ENCODE measurements at regions not wholly inside any gene's neighbourhood (a gene's known extent, or its start where the extent isn't known, plus 50 kb on each side); places are given as distances from the start of the nearest gene placed in this dataset.

DNA sequence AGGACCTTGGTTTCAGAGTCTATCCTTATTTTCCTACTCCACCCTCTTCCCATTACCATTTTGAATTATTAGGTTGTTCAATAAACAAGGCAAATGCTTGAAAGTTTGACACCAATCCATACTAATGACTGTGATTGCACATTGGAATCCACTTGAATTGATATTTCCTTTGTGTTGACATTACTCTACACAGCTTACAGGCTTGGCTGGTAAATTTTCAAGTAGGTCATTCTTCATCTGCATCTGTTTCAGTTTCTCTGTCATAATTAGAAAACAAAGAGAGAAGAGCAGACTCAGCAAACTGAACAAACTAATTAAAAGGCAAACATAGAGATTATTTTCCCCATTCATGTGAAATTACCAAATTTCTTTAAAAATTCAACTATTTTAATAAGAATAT lies 732.9 kb upstream of the BCHE start:
- ATAC-seq (no peak), DNase-seq (no peak)
- no peaks in the 10 kb centered on the region for H3K4me1 ChIP-seq
- no peaks in the 10 kb centered on the region for H3K27me3 ChIP-seq
- no peak overlapping the region for H3K27ac ChIP-seq
- intact Hi-C loops (cut with DNase I; ENCODE audit: low total_unique reads) (no loop called here), in situ Hi-C loops (cut with MboI; ENCODE audit: low sequenced_read_pairs in 4 of 4) (no loop called here)
- TF ChIP-seq, protein P1, sequence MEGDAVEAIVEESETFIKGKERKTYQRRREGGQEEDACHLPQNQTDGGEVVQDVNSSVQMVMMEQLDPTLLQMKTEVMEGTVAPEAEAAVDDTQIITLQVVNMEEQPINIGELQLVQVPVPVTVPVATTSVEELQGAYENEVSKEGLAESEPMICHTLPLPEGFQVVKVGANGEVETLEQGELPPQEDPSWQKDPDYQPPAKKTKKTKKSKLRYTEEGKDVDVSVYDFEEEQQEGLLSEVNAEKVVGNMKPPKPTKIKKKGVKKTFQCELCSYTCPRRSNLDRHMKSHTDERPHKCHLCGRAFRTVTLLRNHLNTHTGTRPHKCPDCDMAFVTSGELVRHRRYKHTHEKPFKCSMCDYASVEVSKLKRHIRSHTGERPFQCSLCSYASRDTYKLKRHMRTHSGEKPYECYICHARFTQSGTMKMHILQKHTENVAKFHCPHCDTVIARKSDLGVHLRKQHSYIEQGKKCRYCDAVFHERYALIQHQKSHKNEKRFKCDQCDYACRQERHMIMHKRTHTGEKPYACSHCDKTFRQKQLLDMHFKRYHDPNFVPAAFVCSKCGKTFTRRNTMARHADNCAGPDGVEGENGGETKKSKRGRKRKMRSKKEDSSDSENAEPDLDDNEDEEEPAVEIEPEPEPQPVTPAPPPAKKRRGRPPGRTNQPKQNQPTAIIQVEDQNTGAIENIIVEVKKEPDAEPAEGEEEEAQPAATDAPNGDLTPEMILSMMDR (IDR thresholded peaks at IDR 0.05 in 4 of 5, conservative IDR thresholded peaks at IDR 0.05 in 1 of 5), result no peak
- TF ChIP-seq POLR2A (IDR thresholded peaks at IDR 0.05), result no peak
- no peaks in the 10 kb centered on the region for H3K36me3 ChIP-seq
- no peak overlapping the region for H3K4me3 ChIP-seq
- no peaks in the 10 kb centered on the region for H3K9me3 ChIP-seq

DNA sequence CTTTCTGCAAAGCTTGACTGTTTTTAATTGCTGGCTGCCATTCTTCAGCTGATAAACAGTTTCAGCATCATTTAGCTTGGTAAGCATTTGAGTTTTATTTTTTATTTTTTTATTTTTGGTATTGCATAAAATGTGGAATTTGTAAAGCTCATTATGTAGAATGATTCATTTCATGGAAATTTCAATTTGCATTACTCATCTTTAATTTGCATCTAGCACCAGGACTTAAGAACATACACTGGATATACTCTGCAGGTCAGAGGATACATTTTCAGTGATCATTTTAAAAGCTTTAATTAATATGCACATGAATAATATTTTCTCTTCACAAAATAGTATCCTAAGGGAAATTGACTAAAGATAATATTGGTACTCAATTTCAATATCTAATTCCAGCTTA lies 732.4 kb upstream of the BCHE start:
- no peak overlapping the region for H3K27ac ChIP-seq
- TF ChIP-seq, protein P1 (IDR thresholded peaks at IDR 0.05 in 4 of 5, conservative IDR thresholded peaks at IDR 0.05 in 1 of 5), result no peak
- no peak for TF ChIP-seq POLR2A (IDR thresholded peaks at IDR 0.05)
- no peak overlapping the region for H3K4me3 ChIP-seq
- no peaks in the 10 kb centered on the region for H3K27me3 ChIP-seq
- ATAC-seq (no peak), DNase-seq (no peak)
- no peaks in the 10 kb centered on the region for H3K9me3 ChIP-seq
- intact Hi-C loops (cut with DNase I; ENCODE audit: low total_unique reads) (no loop called here), in situ Hi-C loops (cut with MboI; ENCODE audit: low sequenced_read_pairs in 4 of 4) (no loop called here)
- no peaks in the 10 kb centered on the region for H3K4me1 ChIP-seq
- no peaks in the 10 kb centered on the region for H3K36me3 ChIP-seq

DNA sequence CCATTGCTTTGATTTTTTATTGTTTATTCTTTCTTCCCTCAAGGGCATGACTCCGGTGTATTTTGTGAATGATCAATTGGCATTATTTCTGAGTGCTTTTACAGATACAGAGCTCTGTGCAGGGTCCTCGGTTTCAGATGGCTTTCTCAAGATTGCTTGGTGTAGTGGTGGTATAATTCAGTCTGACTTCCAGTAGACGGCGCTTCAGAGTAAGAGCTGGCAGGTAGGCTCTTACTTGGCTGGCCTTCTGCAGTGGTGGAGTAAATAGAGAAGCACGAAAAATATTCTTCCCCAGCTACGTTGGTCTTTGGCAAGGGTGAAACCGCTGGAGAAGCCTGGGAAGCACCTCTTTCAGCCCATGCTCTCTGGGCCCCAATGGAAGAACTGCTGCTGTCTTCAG lies 723.0 kb upstream of the BCHE start:
- ATAC-seq, result no peak
- Histone ChIP-seq H3K4me1 (no peaks in the 10 kb centered on the region), H3K36me3 (no peaks in the 10 kb centered on the region), H3K9me3 (no peaks in the 10 kb centered on the region), H3K4me3 (no peak overlapping the region), H3K27me3 (no peaks in the 10 kb centered on the region), H3K27ac (no peak overlapping the region)
- in situ Hi-C loops (cut with MboI; ENCODE audit: low sequenced_read_pairs in 4 of 4), result no loop called here
- DNase-seq, result no peak
- TF ChIP-seq, protein P1 (IDR thresholded peaks at IDR 0.05 in 4 of 5, conservative IDR thresholded peaks at IDR 0.05 in 1 of 5), result no peak
- TF ChIP-seq POLR2A (IDR thresholded peaks at IDR 0.05), result no peak
- intact Hi-C loops (cut with DNase I; ENCODE audit: low total_unique reads), result no loop called here

DNA sequence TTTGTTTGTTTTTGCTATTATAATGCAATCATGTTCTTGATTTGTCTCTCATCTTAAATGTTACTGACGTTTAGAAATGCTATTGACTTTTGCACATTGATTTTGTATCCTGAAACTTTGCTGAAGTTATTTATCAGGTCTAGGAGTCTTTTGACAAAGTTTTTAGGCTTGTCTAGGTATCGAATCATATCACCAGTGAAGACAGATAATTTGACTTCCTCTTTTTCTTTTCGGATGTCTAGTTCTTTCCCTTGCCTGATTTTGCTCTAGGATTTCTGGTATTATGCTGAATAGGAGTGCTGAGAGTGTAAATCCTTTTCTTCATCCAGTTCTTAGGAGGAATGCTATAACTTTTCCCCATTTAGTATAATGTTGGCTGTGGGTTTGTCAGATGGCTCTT lies 719.7 kb upstream of the BCHE start:
- in situ Hi-C loops (cut with MboI; ENCODE audit: low sequenced_read_pairs in 4 of 4), result no loop called here
- no peak for TF ChIP-seq POLR2A (IDR thresholded peaks at IDR 0.05)
- TF ChIP-seq, protein P1 (IDR thresholded peaks at IDR 0.05 in 4 of 5, conservative IDR thresholded peaks at IDR 0.05 in 1 of 5), result no peak
- Histone ChIP-seq H3K27me3 (no peaks in the 10 kb centered on the region), H3K4me3 (no peak overlapping the region), H3K36me3 (no peaks in the 10 kb centered on the region), H3K27ac (no peak overlapping the region), H3K9me3 (no peaks in the 10 kb centered on the region), H3K4me1 (no peaks in the 10 kb centered on the region)
- ATAC-seq, result no peak
- intact Hi-C loops (cut with DNase I; ENCODE audit: low total_unique reads), result no loop called here
- no peak for DNase-seq

DNA sequence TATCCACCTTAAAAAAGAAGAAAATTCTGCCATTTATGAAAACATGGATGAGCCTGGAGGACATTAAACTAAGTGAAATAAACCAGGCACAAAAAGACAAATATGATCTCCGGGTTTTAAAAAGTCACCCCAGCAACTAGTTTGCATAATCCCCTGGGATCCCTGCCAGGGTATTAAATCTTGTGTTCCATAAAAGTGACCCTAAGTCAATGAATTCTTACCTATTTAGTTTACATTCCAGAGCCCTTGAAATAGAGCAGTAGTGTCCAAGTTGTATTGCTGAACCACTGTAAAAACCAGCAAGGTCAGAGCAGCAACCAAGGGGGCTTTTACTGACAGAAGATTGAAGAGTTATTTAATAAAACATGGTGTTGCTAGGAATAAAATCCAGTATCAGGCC lies 716.8 kb upstream of the BCHE start:
- H3K4me1 ChIP-seq, result no peaks in the 10 kb centered on the region
- no peak overlapping the region for H3K4me3 ChIP-seq
- TF ChIP-seq, protein P1 (IDR thresholded peaks at IDR 0.05 in 4 of 5, conservative IDR thresholded peaks at IDR 0.05 in 1 of 5), result no peak
- TF ChIP-seq POLR2A (IDR thresholded peaks at IDR 0.05), result no peak
- no peak for DNase-seq
- intact Hi-C loops (cut with DNase I; ENCODE audit: low total_unique reads) (no loop called here), in situ Hi-C loops (cut with MboI; ENCODE audit: low sequenced_read_pairs in 4 of 4) (no loop called here)
- no peak for ATAC-seq
- H3K36me3 ChIP-seq, result no peaks in the 10 kb centered on the region
- no peak overlapping the region for H3K27ac ChIP-seq
- H3K27me3 ChIP-seq, result no peaks in the 10 kb centered on the region
- no peaks in the 10 kb centered on the region for H3K9me3 ChIP-seq

All from gastrocnemius medialis (tissue), 4 donors.